Kidney tubule cell (primary cell): ENCODE measurements at regions not wholly inside any gene's neighbourhood (a gene's known extent, or its start where the extent isn't known, plus 50 kb on each side); places are given as distances from the start of the nearest gene placed in this dataset.
A peak's percentile ranks its signal among the peaks of the same experiment; 100 is the strongest.

ENCODE experiments used
- DNase-seq: peaks from one replicate; pipeline ENCODE4 v3.0.0-alpha.2; 2018; ENCODE audit warnings: low spot score

GRCh38 chr12:90079529-90080210, 371.0 kb upstream of the ATP2B1 start:
- no peak for DNase-seq

GRCh38 chr12:90078344-90078743, 369.7 kb upstream of the ATP2B1 start:
- DNase-seq = no peak

- DNase-seq = no peak
Observed at GRCh38 chr12:90077756-90078155, 369.1 kb upstream of the ATP2B1 start.

GRCh38 chr12:90076851-90077319, 368.2 kb upstream of the ATP2B1 start:
- no peak for DNase-seq

- no peak for DNase-seq
Observed at GRCh38 chr12:90075685-90076084, 367.0 kb upstream of the ATP2B1 start.

GRCh38 chr12:90074086-90074485, 365.4 kb upstream of the ATP2B1 start:
- no peak for DNase-seq

GRCh38 chr12:90071996-90072395, 363.4 kb upstream of the ATP2B1 start:
- DNase-seq = no peak

- no peak for DNase-seq
Observed at GRCh38 chr12:90069711-90070110, 361.1 kb upstream of the ATP2B1 start.

GRCh38 chr12:90067791-90068190, 359.2 kb upstream of the ATP2B1 start:
- no peak for DNase-seq

- DNase-seq = no peak
Observed at GRCh38 chr12:90064852-90065801, 356.5 kb upstream of the ATP2B1 start.

- DNase-seq = peak; percentile 35
Observed at GRCh38 chr12:90062799-90063198, 354.2 kb upstream of the ATP2B1 start.

GRCh38 chr12:90061809-90062208, 353.2 kb upstream of the ATP2B1 start:
- no peak for DNase-seq

- no peak for DNase-seq
Observed at GRCh38 chr12:90060031-90060430, 351.4 kb upstream of the ATP2B1 start.

GRCh38 chr12:90058704-90059103, 350.1 kb upstream of the ATP2B1 start:
- DNase-seq = peak; percentile 75

GRCh38 chr12:90055071-90055470, 346.4 kb upstream of the ATP2B1 start:
- DNase-seq = no peak

- peak; percentile 29 for DNase-seq
Observed at GRCh38 chr12:90048918-90049317, 340.3 kb upstream of the ATP2B1 start.

- no peak for DNase-seq
Observed at GRCh38 chr12:90045559-90045958, 336.9 kb upstream of the ATP2B1 start.

- no peak for DNase-seq
Observed at GRCh38 chr12:90044069-90044468, 335.4 kb upstream of the ATP2B1 start.

- DNase-seq = peak; percentile 38
Observed at GRCh38 chr12:90042920-90043641, 334.4 kb upstream of the ATP2B1 start.

GRCh38 chr12:90038289-90038688, 329.7 kb upstream of the ATP2B1 start:
- no peak for DNase-seq

GRCh38 chr12:90037740-90038139, 329.1 kb upstream of the ATP2B1 start:
- DNase-seq = no peak

- no peak for DNase-seq
Observed at GRCh38 chr12:90036637-90037036, 328.0 kb upstream of the ATP2B1 start.
